HT-29 (cell line): ENCODE measurements at regions not wholly inside any gene's neighbourhood (a gene's known extent, or its start where the extent isn't known, plus 50 kb on each side); places are given as distances from the start of the nearest gene placed in this dataset.
"Not testable (repeated sequence)": the region's sequence is repeated elsewhere in the genome, so short reads cannot be mapped to it uniquely, and the experiment has no call there.

Experiments
- DNase-seq: peaks from one replicate; pipeline ENCODE4 v3.0.0-alpha.2; 2015; ENCODE audit warnings: low spot score

- DNase-seq, result no peak
These were observed 112.3 kb downstream of the PCSK1 start for GRCh38 chr5:96320797-96321196.

- DNase-seq, result not testable (repeated sequence)
These were observed 112.9 kb downstream of the PCSK1 start for GRCh38 chr5:96319981-96320739.

- DNase-seq, result no peak
These were observed 114.4 kb downstream of the PCSK1 start for GRCh38 chr5:96318569-96319110.

- DNase-seq, result no peak
These were observed 115.1 kb downstream of the PCSK1 start for GRCh38 chr5:96317945-96318344.

- DNase-seq, result no peak
These were observed 116.6 kb downstream of the PCSK1 start for GRCh38 chr5:96316487-96316886.

GRCh38 chr5:96316017-96316416, 117.0 kb downstream of the PCSK1 start:
- no peak for DNase-seq

- DNase-seq, result no peak
These were observed 117.6 kb downstream of the PCSK1 start for GRCh38 chr5:96315431-96315830.

GRCh38 chr5:96312383-96312782, 120.7 kb downstream of the PCSK1 start:
- no peak for DNase-seq

- DNase-seq, result not testable (repeated sequence)
These were observed 126.0 kb downstream of the PCSK1 start for GRCh38 chr5:96307047-96307446.

GRCh38 chr5:96302174-96302738, 130.8 kb downstream of the PCSK1 start:
- DNase-seq, result no peak

GRCh38 chr5:96300976-96301375, 132.1 kb downstream of the PCSK1 start:
- no peak for DNase-seq

- no peak for DNase-seq
These were observed 135.2 kb downstream of the PCSK1 start for GRCh38 chr5:96297867-96298266.

GRCh38 chr5:96297290-96297689, 135.8 kb downstream of the PCSK1 start:
- DNase-seq, result no peak

GRCh38 chr5:96294884-96295202, 138.2 kb downstream of the PCSK1 start:
- no peak for DNase-seq

GRCh38 chr5:96293966-96294883, 138.8 kb downstream of the PCSK1 start:
- no peak for DNase-seq

- DNase-seq, result no peak
These were observed 140.3 kb downstream of the PCSK1 start for GRCh38 chr5:96292582-96293247.

GRCh38 chr5:96289287-96289686, 143.8 kb downstream of the PCSK1 start:
- DNase-seq, result not testable (repeated sequence)

- DNase-seq, result no peak
These were observed 144.2 kb downstream of the PCSK1 start for GRCh38 chr5:96288845-96289185.

GRCh38 chr5:96288166-96288844, 144.7 kb downstream of the PCSK1 start:
- DNase-seq, result no peak

GRCh38 chr5:96287136-96287535, 145.9 kb downstream of the PCSK1 start:
- DNase-seq, result no peak

- DNase-seq, result no peak
These were observed 147.2 kb downstream of the PCSK1 start for GRCh38 chr5:96285823-96286222.
